Stimulated activated CD8-positive, alpha-beta memory T cell treated with anti-CD3 and anti-CD28 coated beads, Interleukin-4, amount 100 ng/mL, for 4 hours (primary cell): ENCODE measurements at regions not wholly inside any gene's neighbourhood (a gene's known extent, or its start where the extent isn't known, plus 50 kb on each side); places are given as distances from the start of the nearest gene placed in this dataset.

Source experiments
- DNase-seq, 2 donors: peaks; one replicate each; pipeline ENCODE4 v3.0.0-alpha.2; 2020; ENCODE audit warnings: low read depth in 2 of 2, low spot score in 1 of 2

DNA sequence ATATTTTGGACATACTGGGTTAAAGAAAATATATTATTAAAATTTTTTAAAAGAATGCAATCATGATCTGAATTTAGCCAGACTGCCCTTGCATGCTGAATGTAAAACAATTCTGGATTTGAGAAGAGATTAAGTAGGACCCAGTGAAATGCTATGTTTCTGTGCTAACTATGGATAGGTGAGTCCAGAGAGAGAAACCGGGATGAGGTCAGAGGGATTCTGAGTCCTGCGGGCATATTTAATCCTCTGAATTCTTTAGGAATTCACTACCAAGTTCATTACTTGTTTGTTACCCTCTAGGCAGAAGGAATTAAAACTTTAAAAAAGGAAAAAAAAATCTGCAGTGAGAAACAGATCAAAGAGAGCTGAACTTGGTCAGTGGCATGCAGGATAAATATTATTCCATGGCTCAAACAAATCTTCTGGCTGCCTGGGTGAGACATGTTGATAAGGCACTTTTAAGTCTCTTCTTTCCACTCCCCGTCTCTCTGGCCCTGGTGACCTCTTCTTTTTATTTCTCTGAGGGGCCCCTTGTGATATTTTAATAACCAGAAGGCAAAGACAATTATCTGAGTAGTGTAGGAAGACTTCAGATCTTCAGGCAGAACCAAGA is 50.2 kb upstream of the LYZL1 start:
- DNase-seq: no peak
